ENCODE measurements at regions not wholly inside any gene's neighbourhood (a gene's known extent, or its start where the extent isn't known, plus 50 kb on each side); places are given as distances from the start of the nearest gene placed in this dataset.

DNA sequence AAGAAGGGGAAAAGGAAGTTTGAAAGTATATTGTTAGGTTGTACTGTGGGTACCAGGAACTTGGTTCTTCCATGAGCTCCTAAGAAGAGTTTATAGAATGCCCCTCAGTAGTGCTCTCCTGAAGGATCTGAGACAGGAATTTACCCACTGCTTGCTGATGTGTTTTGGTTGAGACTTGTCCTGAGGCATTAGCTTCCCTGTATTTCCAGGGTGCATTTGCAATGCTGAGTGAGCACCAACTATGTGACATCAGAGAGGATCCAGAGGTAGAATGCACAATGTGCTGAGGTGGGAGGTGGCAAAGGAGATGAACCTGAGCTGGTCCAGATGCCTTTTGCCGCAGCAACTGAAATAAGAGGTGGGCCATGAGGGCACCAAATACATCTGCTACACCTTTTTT, 64.3 kb upstream of the LRRC3B start:
- DNase-seq, result no peak

DNA sequence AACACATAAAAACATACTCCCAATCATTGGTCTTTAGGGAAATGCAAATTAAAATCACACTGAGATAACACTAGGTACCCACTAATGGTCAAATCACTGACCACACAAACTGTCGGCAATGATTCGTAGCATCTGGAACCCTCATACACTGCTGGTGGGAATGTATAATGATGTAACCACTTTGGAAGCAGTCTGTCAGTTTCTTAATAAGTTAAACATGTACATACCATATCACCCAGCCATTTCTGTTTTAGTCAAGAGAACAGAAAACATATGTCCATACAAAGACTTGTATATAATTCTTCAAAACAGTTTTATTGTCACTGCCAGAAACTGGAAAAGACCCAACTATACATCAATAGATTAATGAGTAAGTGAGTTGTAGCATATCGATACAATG, 63.3 kb upstream of the LRRC3B start:
- no peak for DNase-seq

DNA sequence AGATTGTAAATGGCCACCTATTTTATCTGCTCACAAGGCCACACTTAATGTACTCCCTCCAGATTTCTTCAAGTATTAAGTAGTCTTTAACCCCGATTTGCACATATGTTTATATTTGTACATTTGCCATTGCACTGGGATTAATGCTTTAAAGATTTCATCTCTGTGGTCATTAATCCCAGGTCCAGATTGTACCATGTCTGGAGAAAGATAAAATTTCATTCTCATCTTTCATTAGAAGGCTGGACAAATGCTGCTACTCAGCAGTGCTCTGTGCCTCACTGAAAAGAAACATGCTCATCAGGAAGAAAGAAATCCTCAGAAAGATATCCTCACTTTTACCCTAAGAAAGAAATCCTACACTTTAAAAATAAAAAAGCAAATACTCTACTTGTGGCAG, 62.5 kb upstream of the LRRC3B start:
- DNase-seq, result no peak

DNA sequence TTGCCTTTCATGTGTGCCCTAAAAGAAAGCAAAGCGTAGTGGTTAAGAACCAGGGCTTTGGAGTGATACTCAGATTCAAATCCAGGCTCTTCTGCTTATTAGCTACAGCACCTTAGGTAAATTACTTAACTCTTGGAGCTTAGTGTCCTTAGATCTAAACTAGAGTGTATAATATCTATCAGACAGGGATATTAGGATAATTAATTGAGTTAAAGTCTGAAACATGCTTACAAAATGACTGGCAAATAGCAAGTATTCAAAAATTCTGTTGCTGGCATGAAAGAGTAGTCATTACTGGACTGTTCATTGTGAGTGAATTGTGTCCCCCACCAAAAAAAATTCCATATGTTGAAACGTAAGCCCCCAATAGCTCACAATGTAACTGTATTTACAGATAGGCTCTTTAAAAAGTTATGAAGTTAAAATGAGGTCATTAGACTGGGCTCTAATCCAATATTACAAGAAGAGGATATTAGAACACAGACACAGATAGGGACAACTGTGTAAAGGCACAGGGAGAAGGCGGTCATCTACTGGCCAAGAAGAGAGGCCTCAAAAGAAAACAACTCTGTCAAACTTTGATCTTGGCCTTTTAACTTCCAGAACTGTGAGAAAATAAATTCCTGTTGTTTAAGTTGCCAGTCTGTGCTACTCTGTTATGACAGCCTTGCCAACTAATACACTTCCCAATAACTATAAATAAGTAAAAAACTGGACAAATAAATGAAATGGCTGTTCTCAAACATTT, 60.4 kb upstream of the LRRC3B start:
- no peak for DNase-seq
